ENCODE measurements at regions not wholly inside any gene's neighbourhood (a gene's known extent, or its start where the extent isn't known, plus 50 kb on each side); places are given as distances from the start of the nearest gene placed in this dataset.

DNA sequence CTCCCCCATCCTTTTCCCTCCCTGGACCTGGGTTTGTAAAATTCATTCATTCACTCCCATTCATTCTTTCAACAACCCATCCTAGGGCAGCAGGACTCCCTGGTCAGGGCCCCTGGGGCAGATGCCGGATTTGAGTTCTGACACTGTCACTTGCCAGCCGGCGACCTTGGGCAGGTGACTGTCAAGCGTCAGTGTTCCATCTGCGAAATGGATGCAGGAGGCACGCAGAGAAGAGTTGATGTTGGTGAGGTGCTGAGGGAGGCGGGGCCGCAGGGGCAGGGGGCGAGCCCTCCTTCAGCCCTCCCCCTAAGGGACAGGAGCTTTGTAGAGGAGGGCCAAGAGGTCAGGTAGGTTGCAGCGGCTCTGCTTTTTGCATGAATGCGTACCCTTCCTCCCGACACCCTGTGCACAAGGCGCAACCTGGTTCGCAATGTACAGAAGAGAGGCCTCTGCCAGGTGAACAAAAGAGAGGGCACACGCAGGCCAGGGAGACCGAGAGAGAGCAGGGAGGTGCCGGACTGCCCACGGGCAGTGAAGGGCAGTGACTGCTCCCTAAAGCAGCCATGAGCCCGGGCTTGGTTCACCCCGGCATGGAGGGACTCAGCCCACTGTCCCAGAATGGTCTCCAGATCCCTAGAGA is 128.1 kb downstream of the BARX1 start:
- Histone ChIP-seq H3K9ac (ENCODE audit: low read length in 3 of 3) (no peak overlapping the region), H3K9me3 (ENCODE audit: control insufficient read depth in 2 of 3, insufficient read depth in 1 of 3, low read length in 3 of 3) (no peaks in the 10 kb centered on the region), H3K4me3 (ENCODE audit: low read length in 3 of 3) (no peak overlapping the region), H3K4me1 (ENCODE audit: control insufficient read depth in 2 of 3, insufficient read depth in 2 of 3, low read depth in 1 of 3, low read length in 3 of 3) (no peaks in the 10 kb centered on the region), H3K36me3 (ENCODE audit: control insufficient read depth in 2 of 3, insufficient read depth in 3 of 3, low read length in 3 of 3) (no peaks in the 10 kb centered on the region), H3K27ac (ENCODE audit: low read depth in 2 of 2, low read length in 2 of 2) (no peak overlapping the region), H3K27me3 (ENCODE audit: control insufficient read depth, insufficient read depth, low read length) (no peaks in the 10 kb centered on the region)
- FAIRE-seq = no peak
- DNase-seq = peak in 1 of 5 donors; percentile 24
- intact Hi-C loops (cut with DNase I) = no loop called here
- TF ChIP-seq, protein P1, sequence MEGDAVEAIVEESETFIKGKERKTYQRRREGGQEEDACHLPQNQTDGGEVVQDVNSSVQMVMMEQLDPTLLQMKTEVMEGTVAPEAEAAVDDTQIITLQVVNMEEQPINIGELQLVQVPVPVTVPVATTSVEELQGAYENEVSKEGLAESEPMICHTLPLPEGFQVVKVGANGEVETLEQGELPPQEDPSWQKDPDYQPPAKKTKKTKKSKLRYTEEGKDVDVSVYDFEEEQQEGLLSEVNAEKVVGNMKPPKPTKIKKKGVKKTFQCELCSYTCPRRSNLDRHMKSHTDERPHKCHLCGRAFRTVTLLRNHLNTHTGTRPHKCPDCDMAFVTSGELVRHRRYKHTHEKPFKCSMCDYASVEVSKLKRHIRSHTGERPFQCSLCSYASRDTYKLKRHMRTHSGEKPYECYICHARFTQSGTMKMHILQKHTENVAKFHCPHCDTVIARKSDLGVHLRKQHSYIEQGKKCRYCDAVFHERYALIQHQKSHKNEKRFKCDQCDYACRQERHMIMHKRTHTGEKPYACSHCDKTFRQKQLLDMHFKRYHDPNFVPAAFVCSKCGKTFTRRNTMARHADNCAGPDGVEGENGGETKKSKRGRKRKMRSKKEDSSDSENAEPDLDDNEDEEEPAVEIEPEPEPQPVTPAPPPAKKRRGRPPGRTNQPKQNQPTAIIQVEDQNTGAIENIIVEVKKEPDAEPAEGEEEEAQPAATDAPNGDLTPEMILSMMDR (IDR thresholded peaks at IDR 0.05; ENCODE audit: borderline replicate concordance, extremely low read depth, insufficient read depth) = no peak

DNA sequence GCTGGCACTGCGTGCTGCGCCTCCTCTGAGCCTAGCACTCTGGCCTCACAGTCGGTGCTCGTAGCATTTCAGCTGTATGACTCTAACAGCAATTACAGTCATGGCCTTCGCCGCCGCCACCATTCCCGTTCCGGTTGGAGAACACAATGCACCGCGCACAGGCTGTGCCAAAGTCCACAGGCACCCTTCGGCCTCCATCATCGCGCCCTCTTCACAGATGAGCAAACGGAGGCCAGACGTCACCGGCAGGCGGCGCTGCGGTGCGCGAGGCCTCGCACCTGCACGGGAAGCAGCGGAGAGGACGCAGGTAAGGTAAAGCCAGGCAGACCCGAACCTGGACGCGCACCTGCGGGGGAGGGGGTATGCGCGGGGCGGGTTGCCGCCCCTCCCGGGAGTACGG is 128.9 kb downstream of the BARX1 start:
- no peaks in the 10 kb centered on the region for H3K9me3 ChIP-seq (ENCODE audit: control insufficient read depth in 2 of 3, insufficient read depth in 1 of 3, low read length in 3 of 3)
- TF ChIP-seq, protein P1 (IDR thresholded peaks at IDR 0.05; ENCODE audit: borderline replicate concordance, extremely low read depth, insufficient read depth) = peak; percentile 26
- peak in 1 of 5 donors; percentile 59 for DNase-seq
- intact Hi-C loops (cut with DNase I) = no loop called here
- H3K27me3 ChIP-seq (ENCODE audit: control insufficient read depth, insufficient read depth, low read length) = no peaks in the 10 kb centered on the region
- no peak overlapping the region for H3K27ac ChIP-seq (ENCODE audit: low read depth in 2 of 2, low read length in 2 of 2)
- H3K36me3 ChIP-seq (ENCODE audit: control insufficient read depth in 2 of 3, insufficient read depth in 3 of 3, low read length in 3 of 3) = no peaks in the 10 kb centered on the region
- H3K9ac ChIP-seq (ENCODE audit: low read length in 3 of 3) = no peak overlapping the region
- H3K4me3 ChIP-seq (ENCODE audit: low read length in 3 of 3) = no peak overlapping the region
- H3K4me1 ChIP-seq (ENCODE audit: control insufficient read depth in 2 of 3, insufficient read depth in 2 of 3, low read depth in 1 of 3, low read length in 3 of 3) = no peaks in the 10 kb centered on the region
- no peak for FAIRE-seq

DNA sequence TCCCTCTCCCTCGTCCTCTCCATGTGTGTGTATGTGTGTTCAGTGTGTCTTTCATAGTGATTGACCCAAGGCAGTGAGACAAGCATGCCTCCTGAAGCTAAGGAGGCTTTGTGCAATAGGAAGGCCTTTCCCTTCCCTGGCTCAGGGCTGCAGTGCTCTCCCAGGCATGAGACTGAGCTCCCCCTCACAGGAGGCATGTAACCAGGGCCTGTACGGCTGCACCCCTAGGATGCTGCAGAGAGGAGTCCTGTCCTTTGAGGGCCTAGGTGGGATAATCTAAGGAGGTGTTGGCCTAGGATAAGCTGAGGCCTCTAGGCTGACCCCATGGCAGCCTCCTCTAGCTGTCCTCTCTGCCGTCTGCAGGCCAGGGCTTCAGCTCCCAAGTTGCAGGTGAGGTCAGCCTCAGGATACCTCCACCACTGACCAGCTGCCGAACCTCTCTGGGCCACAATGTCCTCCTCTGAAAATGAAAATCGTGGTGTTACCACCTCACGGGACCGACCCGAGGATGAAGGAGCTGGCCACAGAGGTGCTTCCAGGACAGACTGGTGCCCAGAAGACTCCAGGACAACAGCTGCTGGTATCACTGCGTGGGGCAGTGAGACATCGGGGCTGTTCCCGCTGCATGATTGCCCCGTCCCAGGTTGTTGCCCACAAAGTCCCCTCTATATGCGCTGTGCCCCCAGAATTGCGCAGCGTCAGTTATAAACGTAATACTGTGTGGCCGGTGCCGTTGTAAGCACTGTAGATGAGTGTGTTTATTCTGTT is 129.6 kb downstream of the BARX1 start:
- Histone ChIP-seq H3K4me1 (ENCODE audit: control insufficient read depth in 2 of 3, insufficient read depth in 2 of 3, low read depth in 1 of 3, low read length in 3 of 3) (no peaks in the 10 kb centered on the region), H3K36me3 (ENCODE audit: control insufficient read depth in 2 of 3, insufficient read depth in 3 of 3, low read length in 3 of 3) (no peaks in the 10 kb centered on the region), H3K4me3 (ENCODE audit: low read length in 3 of 3) (no peak overlapping the region), H3K27me3 (ENCODE audit: control insufficient read depth, insufficient read depth, low read length) (no peaks in the 10 kb centered on the region), H3K27ac (ENCODE audit: low read depth in 2 of 2, low read length in 2 of 2) (no peak overlapping the region), H3K9me3 (ENCODE audit: control insufficient read depth in 2 of 3, insufficient read depth in 1 of 3, low read length in 3 of 3) (no peaks in the 10 kb centered on the region), H3K9ac (ENCODE audit: low read length in 3 of 3) (no peak overlapping the region)
- FAIRE-seq (no peak), DNase-seq (no peak)
- TF ChIP-seq, protein P1 (IDR thresholded peaks at IDR 0.05; ENCODE audit: borderline replicate concordance, extremely low read depth, insufficient read depth) = no peak
- intact Hi-C loops (cut with DNase I) = no loop called here

All from kidney (tissue), 13 donors.